Esophagus muscularis mucosa (tissue), 4 donors: ENCODE measurements at regions not wholly inside any gene's neighbourhood (a gene's known extent, or its start where the extent isn't known, plus 50 kb on each side); places are given as distances from the start of the nearest gene placed in this dataset.

ENCODE experiments used
- DNase-seq: peaks from one replicate; pipeline ENCODE4 v3.0.0-alpha.2; 2017; ENCODE audit errors: extremely low spot score
- H3K27ac ChIP-seq, 4 donors: fragments of 200-600 bp; sonication (generic); replicated peaks in 1 of 4; 1 replicate in 3 of 4; 2 replicates in 1 of 4; pipeline ENCODE4 v1.5.1; 2016 to 2019; ENCODE audit warnings: mild to moderate bottlenecking in 1 of 4
- H3K27me3 ChIP-seq, 4 donors: fragments of 200-600 bp; sonication (generic); one replicate each; pipeline versions ENCODE4 v1.5.1 to v1.6.0; 2016 to 2019
- H3K36me3 ChIP-seq, 4 donors: fragments of 200-600 bp; sonication (generic); one replicate each; pipeline ENCODE4 v1.5.1; 2016 to 2019
- H3K4me1 ChIP-seq, 4 donors: fragments of 200-600 bp; sonication (generic); one replicate each; pipeline ENCODE4 v1.5.1; 2016 to 2019
- H3K4me3 ChIP-seq, 4 donors: fragments of 200-600 bp; sonication (generic); 1 replicate in 2 of 4; 2 replicates in 2 of 4; pipeline ENCODE4 v1.5.1; 2016 to 2019; ENCODE audit warnings: mild to moderate bottlenecking in 4 of 4, moderate library complexity in 1 of 4
- H3K9me3 ChIP-seq, 4 donors: fragments of 200-600 bp; sonication (generic); 1 replicate in 3 of 4; 2 replicates in 1 of 4; pipeline ENCODE4 v1.5.1; 2016 to 2019
- EP300 ChIP-seq: sonication (generic); formaldehyde crosslinking; IDR thresholded peaks from one replicate; pipeline ENCODE4 v1.6.1; 2017; ENCODE audit warnings: antibody characterized with exemption
- POLR2A ChIP-seq: fragments of 450-650 bp; IDR thresholded peaks from one replicate; pipeline ENCODE4 v1.6.1; 2017; ENCODE audit warnings: antibody characterized with exemption, moderate library complexity, mild to moderate bottlenecking, low read depth
- POLR2AphosphoS5 ChIP-seq, 2 donors: sonication (generic); formaldehyde crosslinking; IDR thresholded peaks; one replicate each; pipeline ENCODE4 v1.6.1; 2017; ENCODE audit warnings: antibody characterized with exemption in 2 of 2
- WGBS: methylation state at CpG from one replicate; pipeline ENCODE4 v1.1.5; 2018; 5-methylcytosine and 5-hydroxymethylcytosine counted together
- intact Hi-C: fragments of 100-400 bp; cut with DNase I; formaldehyde crosslinking; loops from one replicate; pipeline ENCODE4 v1.15.1; 2023
- TF ChIP-seq, protein P1 (sequence below), 3 experiments: fragments of 200-600 bp in 2 of 3; fragments of 450-650 bp in 1 of 3; sonication (generic) in 2 of 3; IDR thresholded peaks; one replicate each; pipeline ENCODE4 v1.5.1; 2017 to 2019; ENCODE audit warnings: antibody characterized with exemption in 3 of 3, mild to moderate bottlenecking in 2 of 3, moderate library complexity in 1 of 3

DNA sequence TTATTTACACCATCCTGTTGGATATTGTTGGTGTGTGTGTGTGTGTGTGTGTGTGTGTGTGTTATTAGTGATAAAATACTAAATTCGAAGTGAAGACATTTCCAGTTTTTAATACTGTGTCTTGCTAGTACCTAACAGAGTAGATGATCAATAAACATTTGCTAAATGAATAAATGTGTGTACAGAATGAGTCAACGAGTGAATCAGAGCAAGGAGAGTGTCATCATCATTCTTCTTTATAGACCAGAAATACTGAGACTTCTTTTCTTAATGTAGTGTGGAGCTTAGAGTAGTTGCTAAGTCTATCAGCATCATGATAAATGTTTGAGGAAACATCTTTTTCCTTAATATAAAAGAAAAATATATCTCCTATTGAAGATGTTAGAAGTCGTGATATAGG is 169.7 kb upstream of the SATB2 start:
- no peak for DNase-seq
- Histone ChIP-seq H3K9me3 (no peaks in the 10 kb centered on the region), H3K36me3 (no peaks in the 10 kb centered on the region), H3K4me1 (no peaks in the 10 kb centered on the region), H3K27me3 (no peaks in the 10 kb centered on the region), H3K27ac (no peak overlapping the region), H3K4me3 (no peak overlapping the region)
- no peak for TF ChIP-seq POLR2AphosphoS5 (IDR thresholded peaks at IDR 0.05)
- TF ChIP-seq POLR2A, result no peak
- TF ChIP-seq, protein P1, sequence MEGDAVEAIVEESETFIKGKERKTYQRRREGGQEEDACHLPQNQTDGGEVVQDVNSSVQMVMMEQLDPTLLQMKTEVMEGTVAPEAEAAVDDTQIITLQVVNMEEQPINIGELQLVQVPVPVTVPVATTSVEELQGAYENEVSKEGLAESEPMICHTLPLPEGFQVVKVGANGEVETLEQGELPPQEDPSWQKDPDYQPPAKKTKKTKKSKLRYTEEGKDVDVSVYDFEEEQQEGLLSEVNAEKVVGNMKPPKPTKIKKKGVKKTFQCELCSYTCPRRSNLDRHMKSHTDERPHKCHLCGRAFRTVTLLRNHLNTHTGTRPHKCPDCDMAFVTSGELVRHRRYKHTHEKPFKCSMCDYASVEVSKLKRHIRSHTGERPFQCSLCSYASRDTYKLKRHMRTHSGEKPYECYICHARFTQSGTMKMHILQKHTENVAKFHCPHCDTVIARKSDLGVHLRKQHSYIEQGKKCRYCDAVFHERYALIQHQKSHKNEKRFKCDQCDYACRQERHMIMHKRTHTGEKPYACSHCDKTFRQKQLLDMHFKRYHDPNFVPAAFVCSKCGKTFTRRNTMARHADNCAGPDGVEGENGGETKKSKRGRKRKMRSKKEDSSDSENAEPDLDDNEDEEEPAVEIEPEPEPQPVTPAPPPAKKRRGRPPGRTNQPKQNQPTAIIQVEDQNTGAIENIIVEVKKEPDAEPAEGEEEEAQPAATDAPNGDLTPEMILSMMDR (IDR thresholded peaks at IDR 0.05), result no peak
- no peak for TF ChIP-seq EP300
- intact Hi-C loops, result no loop called here
- WGBS, result 71% methylated on average over 3 of the region's 3 CpGs

- intact Hi-C loops, result no loop called here
- no peaks in the 10 kb centered on the region for H3K36me3 ChIP-seq
- no peaks in the 10 kb centered on the region for H3K9me3 ChIP-seq
- DNase-seq, result no peak
- TF ChIP-seq EP300 (no peak), POLR2A (no peak), POLR2AphosphoS5 (IDR thresholded peaks at IDR 0.05) (no peak)
- TF ChIP-seq, protein P1 (IDR thresholded peaks at IDR 0.05), result no peak
- no peaks in the 10 kb centered on the region for H3K27me3 ChIP-seq
- 71% methylated on average over 1 of the region's 1 CpG for WGBS
- H3K4me1 ChIP-seq, result no peaks in the 10 kb centered on the region
- H3K27ac ChIP-seq, result no peak overlapping the region
- no peak overlapping the region for H3K4me3 ChIP-seq
Observed at GRCh38 chr2:199624958-199625357, 167.2 kb upstream of the SATB2 start.

- intact Hi-C loops, result no loop called here
- H3K4me3 ChIP-seq, result no peak overlapping the region
- TF ChIP-seq EP300, result no peak
- no peak for TF ChIP-seq POLR2AphosphoS5 (IDR thresholded peaks at IDR 0.05)
- TF ChIP-seq POLR2A, result no peak
- TF ChIP-seq, protein P1 (IDR thresholded peaks at IDR 0.05), result no peak
- H3K36me3 ChIP-seq, result no peaks in the 10 kb centered on the region
- no peak for DNase-seq
- WGBS, result 90% methylated on average over 4 of the region's 4 CpGs
- H3K9me3 ChIP-seq, result no peaks in the 10 kb centered on the region
- H3K27me3 ChIP-seq, result no peaks in the 10 kb centered on the region
- H3K4me1 ChIP-seq, result no peaks in the 10 kb centered on the region
- no peak overlapping the region for H3K27ac ChIP-seq
Observed at GRCh38 chr2:199612509-199613130, 154.9 kb upstream of the SATB2 start.

GRCh38 chr2:199607914-199608313 is 150.2 kb upstream of the SATB2 start:
- H3K36me3 ChIP-seq, result no peaks in the 10 kb centered on the region
- 81% methylated on average over 3 of the region's 3 CpGs for WGBS
- peaks cover 0 to 7% (median 6%) of the 10 kb centered on the region in 4 donors for H3K4me1 ChIP-seq
- DNase-seq, result no peak
- H3K27me3 ChIP-seq, result peaks cover 0 to 18% (median 5%) of the 10 kb centered on the region in 4 donors
- intact Hi-C loops, result no loop called here
- no peak overlapping the region for H3K27ac ChIP-seq
- TF ChIP-seq, protein P1 (IDR thresholded peaks at IDR 0.05), result no peak
- no peak for TF ChIP-seq EP300
- TF ChIP-seq POLR2AphosphoS5 (IDR thresholded peaks at IDR 0.05), result no peak
- TF ChIP-seq POLR2A, result no peak
- H3K9me3 ChIP-seq, result no peaks in the 10 kb centered on the region
- no peak overlapping the region for H3K4me3 ChIP-seq

GRCh38 chr2:199606193-199606780 is 148.5 kb upstream of the SATB2 start:
- no peak for DNase-seq
- H3K27ac ChIP-seq, result no peak overlapping the region
- H3K4me1 ChIP-seq, result peaks cover 0 to 7% (median 6%) of the 10 kb centered on the region in 4 donors
- peaks cover 0 to 18% (median 5%) of the 10 kb centered on the region in 4 donors for H3K27me3 ChIP-seq
- H3K4me3 ChIP-seq, result no peak overlapping the region
- no peak for TF ChIP-seq EP300
- no peak for TF ChIP-seq POLR2A
- no peak for TF ChIP-seq POLR2AphosphoS5 (IDR thresholded peaks at IDR 0.05)
- TF ChIP-seq, protein P1 (IDR thresholded peaks at IDR 0.05), result no peak
- H3K9me3 ChIP-seq, result no peaks in the 10 kb centered on the region
- H3K36me3 ChIP-seq, result no peaks in the 10 kb centered on the region
- 64% methylated on average over 4 of the region's 4 CpGs for WGBS
- intact Hi-C loops, result no loop called here
